ENCODE measurements at regions not wholly inside any gene's neighbourhood (a gene's known extent, or its start where the extent isn't known, plus 50 kb on each side); places are given as distances from the start of the nearest gene placed in this dataset.

DNA sequence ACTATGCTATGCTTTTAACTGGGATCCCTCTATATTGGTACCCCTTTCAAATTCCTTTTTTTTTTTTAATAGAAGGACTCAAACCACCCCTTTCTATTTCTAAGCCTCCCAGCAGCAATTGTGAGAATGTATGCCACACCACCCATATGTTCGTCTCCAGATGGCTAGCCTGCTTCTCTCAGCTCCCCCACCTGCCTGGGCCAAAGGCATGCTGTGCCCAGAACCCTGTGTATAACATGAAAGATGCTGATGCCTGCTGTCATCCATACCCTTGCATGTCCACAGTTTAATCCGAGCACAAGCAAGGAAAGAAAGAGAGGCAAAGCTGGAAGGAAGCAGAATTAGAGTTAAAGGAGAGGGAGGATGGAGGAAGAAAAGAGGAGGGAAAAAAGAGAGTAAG is 159.5 kb upstream of the CNTN6 start:
- TF ChIP-seq POLR2A (IDR thresholded peaks at IDR 0.05; ENCODE audit: low read length) = no peak
- TF ChIP-seq GATA1 (IDR thresholded peaks at IDR 0.05; ENCODE audit: low read depth, low read length) = no peak

DNA sequence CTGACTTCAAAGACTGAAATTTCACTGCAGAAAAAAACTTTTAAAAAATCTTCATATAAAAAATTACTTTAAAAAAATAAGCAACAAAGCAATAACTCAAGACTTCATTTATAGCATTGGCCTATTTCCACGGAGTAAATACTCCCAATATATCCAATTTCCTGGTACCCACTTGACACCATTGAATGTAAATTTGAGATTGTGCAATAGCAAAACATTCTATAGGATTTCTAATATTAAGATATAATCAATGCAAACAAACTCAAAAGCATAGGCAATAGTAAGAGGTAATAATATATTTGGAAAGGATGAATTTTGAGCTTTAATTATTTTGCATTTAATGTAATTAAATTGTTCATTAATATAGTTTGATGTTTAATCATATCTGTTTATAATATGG is 148.0 kb upstream of the CNTN6 start:
- DNase-seq = no peak
- TF ChIP-seq POLR2A (IDR thresholded peaks at IDR 0.05; ENCODE audit: low read length) = no peak
- no peak for TF ChIP-seq GATA1 (IDR thresholded peaks at IDR 0.05; ENCODE audit: low read depth, low read length)

More for the DNA sequence above, 159.5 kb upstream of the CNTN6 start:
- no peak for DNase-seq

DNA sequence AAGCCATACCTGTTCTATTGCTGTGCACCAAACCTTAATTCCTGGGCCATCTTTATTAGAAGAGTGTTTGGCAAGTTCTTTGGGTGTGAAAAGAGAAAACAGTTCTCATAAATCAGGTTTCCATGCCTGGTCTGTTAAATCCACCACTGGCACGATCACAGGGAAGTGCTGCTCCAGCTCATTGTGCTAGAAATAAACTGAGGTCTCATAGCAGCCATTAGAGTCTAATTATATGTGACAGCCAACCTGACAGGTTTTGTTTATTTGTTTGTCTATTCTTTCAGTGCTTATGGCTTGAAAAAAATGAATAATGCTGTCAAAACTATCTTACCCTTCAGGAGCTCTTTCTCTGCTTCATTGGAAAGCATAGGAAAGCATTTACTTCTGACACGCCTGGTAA is 147.1 kb upstream of the CNTN6 start:
- TF ChIP-seq POLR2A (IDR thresholded peaks at IDR 0.05; ENCODE audit: low read length) (no peak), GATA1 (IDR thresholded peaks at IDR 0.05; ENCODE audit: low read depth, low read length) (no peak)

DNA sequence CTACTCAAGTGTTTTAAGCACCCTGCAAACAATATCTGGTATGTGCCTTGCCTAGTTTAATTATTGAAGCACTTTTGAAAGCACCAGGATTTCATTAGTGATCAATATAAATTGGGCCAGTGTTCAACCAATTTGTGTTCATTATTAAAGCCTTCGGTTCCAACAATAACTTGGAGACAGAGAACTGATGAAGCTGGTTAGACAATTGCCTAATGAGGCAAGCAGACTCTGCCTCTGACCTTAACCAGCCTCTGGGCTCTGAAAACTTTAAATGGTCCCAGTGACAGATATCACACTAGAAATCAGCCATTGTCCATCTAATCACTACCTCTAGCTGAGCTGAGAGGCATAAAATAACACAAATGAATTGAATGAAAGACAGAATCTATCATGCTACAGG is 139.9 kb upstream of the CNTN6 start:
- no peak for TF ChIP-seq POLR2A (IDR thresholded peaks at IDR 0.05; ENCODE audit: low read length)
- TF ChIP-seq GATA1 (IDR thresholded peaks at IDR 0.05; ENCODE audit: low read depth, low read length) = no peak
- DNase-seq = no peak

More for the DNA sequence above, 147.1 kb upstream of the CNTN6 start:
- DNase-seq = no peak

DNA sequence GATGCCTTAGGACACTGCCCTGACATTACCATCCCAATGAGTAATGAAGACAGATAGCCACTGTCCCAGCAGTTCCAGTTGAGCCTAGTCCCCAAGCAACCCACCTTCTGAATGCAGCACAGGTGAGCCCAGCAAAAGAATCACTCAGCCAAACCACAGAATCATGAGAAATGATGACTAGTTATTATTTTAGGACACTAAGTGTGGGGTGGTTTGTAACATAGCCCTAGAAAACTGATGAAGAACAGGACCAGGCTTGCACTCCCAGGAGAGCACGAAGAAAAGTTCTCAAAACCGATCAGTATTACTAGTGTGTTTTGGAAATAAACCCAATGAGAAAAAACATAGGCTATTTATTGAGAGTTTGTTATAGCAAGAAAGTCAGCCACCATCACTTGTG is 129.6 kb upstream of the CNTN6 start:
- no peak for DNase-seq
- no peak for TF ChIP-seq POLR2A (IDR thresholded peaks at IDR 0.05; ENCODE audit: low read length)
- no peak for TF ChIP-seq GATA1 (IDR thresholded peaks at IDR 0.05; ENCODE audit: low read depth, low read length)

DNA sequence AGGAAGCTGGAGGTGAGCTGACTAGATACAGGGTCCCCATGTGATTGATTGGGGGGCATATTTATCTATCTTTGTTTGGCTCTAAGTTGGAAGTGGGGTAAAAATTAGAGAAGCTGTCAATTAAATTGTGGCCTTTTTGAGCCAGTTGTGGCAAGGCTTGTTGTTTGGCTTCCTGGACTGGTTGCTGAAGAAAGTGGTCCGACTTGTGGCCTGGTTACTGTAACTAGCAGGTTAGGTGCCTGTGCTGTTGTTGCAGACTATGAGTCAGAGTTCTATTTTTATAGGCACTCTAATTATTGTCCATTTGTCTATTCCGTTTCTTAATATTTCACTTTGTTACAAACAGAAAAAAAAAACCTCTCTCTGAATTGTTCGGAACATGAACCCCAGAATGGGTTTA is 129.1 kb upstream of the CNTN6 start:
- DNase-seq = no peak
- no peak for TF ChIP-seq GATA1 (IDR thresholded peaks at IDR 0.05; ENCODE audit: low read depth, low read length)
- TF ChIP-seq POLR2A (IDR thresholded peaks at IDR 0.05; ENCODE audit: low read length) = no peak

DNA sequence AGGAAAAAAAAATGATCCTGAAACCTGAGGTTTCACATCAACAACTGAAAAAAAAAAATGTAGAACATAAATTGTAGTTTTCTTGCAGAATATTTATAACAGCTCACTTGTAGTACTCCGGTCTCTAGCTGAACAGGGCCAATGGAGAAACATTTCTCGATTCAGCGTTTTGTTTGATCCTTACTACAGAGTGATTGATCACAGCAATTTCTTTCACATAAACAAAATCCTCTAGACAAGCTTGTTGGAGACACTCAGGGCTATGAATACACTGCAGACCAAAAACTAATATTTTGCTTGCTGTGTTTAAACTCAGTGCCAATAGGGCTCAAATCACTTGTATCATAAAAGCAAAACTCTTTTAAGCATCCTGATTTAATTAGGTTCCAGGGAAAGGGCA is 127.0 kb upstream of the CNTN6 start:
- no peak for TF ChIP-seq GATA1 (IDR thresholded peaks at IDR 0.05; ENCODE audit: low read depth, low read length)
- TF ChIP-seq POLR2A (IDR thresholded peaks at IDR 0.05; ENCODE audit: low read length) = no peak
- DNase-seq = no peak

DNA sequence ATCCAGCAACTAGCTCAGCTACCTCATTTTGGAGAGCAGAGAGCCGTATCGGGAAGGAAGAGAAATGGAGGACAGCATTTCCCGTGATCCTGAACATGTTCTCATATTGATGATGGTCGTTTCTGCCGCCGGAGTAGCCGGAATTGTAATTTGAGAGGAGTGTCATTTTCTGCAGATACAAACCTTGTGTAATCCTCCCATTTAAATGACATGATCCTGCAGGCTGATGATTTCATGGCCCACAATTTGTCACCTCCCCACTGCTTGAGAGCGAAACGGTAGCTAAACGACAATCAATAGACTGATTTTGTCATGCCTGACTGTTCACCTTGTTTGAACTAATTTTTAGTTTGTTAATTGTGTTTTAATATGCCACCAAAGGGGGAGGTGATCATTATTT is 126.5 kb upstream of the CNTN6 start:
- TF ChIP-seq POLR2A (IDR thresholded peaks at IDR 0.05; ENCODE audit: low read length) (no peak), GATA1 (IDR thresholded peaks at IDR 0.05; ENCODE audit: low read depth, low read length) (no peak)
- DNase-seq = no peak

DNA sequence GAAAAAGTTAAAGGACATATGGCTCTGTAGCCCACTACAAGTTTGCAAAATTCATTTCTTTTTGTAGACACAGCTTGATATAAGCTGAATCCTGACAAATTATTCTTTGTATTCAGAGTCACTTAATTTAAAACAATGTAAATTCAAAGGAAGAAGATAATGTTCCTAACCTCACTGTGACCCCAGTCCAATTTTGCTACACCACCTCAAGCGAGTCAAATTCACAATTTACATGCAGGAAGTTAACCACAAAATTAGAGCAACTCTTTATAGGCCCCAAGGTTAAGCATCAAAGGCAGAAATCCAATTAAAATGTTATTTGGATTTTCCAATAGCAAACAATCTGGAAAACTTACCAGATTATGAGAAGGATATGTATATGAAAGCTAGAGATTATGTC is 119.5 kb upstream of the CNTN6 start:
- TF ChIP-seq POLR2A (IDR thresholded peaks at IDR 0.05; ENCODE audit: low read length) (no peak), GATA1 (IDR thresholded peaks at IDR 0.05; ENCODE audit: low read depth, low read length) (no peak)
- DNase-seq = no peak

DNA sequence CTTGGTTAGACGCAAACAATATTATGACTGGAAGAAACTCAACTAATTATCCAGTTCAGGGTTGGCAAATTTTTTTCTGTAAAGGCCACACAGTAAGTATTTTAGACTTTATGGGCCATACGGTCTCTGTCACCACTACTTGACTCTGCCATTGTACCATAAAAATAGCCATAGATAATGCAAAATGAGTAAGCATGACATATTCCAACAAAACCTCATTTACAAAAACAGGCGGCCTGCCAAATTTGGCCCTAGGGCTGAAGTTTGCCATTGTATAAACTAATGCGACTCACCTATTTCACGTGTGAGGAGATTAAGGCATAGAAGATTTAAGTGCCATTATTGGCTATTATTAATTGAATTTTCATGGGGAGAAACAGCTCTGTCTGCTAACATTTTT is 116.8 kb upstream of the CNTN6 start:
- no peak for DNase-seq
- TF ChIP-seq GATA1 (IDR thresholded peaks at IDR 0.05; ENCODE audit: low read depth, low read length) (no peak), POLR2A (IDR thresholded peaks at IDR 0.05; ENCODE audit: low read length) (no peak)

DNA sequence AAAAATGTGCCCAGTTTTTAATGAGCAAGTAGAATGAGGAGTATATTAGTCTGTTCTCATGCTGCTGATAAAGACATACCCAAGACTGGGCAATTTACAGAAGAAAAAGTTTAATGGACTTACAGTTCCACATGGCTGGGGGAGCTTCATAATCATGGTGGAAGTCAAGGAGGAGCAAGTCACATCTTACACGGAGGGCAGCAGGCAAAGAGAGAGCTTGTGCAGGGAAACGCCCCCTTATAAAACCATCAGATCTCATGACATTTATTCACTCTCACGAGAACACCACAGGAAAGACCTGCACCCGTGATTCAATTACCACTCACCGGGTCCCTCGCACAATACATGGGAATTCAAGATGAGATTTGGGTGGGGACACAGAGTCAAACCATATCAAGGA is 111.7 kb upstream of the CNTN6 start:
- no peak for TF ChIP-seq POLR2A (IDR thresholded peaks at IDR 0.05; ENCODE audit: low read length)
- TF ChIP-seq GATA1 (IDR thresholded peaks at IDR 0.05; ENCODE audit: low read depth, low read length) = no peak

DNA sequence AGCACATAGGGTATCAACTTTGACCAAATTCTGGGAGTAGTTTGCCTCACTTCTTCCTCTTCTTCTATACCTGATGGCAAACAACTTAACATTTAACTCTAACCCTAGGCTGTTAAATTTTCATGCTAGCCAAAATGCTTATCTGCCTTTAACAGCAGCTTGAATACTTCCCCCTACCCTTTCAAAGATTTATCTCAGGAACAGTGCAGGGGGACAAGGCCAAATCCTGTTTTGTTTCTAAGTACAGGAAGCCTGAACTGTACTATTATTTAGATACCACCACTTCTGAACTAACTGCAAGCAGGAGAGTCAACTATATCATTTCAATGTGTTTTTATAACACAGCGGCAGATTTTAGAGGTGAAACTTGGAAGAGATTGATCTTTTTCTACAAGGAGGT is 104.0 kb upstream of the CNTN6 start:
- DNase-seq = no peak
- TF ChIP-seq POLR2A (IDR thresholded peaks at IDR 0.05; ENCODE audit: low read length) (no peak), GATA1 (IDR thresholded peaks at IDR 0.05; ENCODE audit: low read depth, low read length) (no peak)

More for the DNA sequence above, 111.7 kb upstream of the CNTN6 start:
- no peak for DNase-seq

DNA sequence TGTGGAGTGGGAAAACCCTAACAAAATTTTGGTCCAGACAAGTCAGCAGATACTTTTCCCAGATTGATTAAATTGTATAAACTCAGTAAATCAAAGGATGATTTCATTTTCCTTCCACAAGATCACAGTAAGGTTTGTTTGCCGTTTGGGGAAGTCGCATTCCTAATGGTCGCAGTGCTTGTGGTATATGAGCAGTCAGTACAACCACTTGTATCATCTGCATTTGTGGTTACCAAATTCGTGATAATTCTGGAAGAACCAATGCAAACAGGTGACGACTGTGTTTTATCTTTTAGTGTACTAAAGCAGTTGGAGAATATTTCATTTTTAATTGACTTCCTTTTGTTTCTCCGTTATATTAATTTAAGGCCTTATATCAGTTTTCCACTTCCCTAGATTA is 100.0 kb upstream of the CNTN6 start:
- no peak for TF ChIP-seq GATA1 (IDR thresholded peaks at IDR 0.05; ENCODE audit: low read depth, low read length)
- no peak for TF ChIP-seq POLR2A (IDR thresholded peaks at IDR 0.05; ENCODE audit: low read length)
- DNase-seq = no peak

DNA sequence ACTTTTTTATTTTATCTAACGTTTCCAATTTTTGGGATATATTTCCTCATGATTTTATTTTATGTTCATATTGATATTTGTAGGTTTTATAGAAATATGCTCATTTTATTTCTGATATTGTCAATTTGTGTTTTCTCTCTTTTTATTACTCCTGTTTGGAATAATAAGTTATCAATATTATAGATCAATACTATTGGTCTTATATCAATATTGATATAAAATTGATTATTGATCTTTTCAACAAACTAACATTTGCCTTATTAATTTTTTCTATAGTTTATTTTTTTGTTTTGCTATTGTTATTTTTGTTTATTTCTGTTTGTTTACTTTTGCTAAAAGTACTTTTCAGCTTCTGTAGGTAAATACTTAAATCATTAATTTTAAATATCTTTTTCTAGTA is 90.8 kb upstream of the CNTN6 start:
- DNase-seq = no peak
- no peak for TF ChIP-seq GATA1 (IDR thresholded peaks at IDR 0.05; ENCODE audit: low read depth, low read length)
- TF ChIP-seq POLR2A (IDR thresholded peaks at IDR 0.05; ENCODE audit: low read length) = no peak

DNA sequence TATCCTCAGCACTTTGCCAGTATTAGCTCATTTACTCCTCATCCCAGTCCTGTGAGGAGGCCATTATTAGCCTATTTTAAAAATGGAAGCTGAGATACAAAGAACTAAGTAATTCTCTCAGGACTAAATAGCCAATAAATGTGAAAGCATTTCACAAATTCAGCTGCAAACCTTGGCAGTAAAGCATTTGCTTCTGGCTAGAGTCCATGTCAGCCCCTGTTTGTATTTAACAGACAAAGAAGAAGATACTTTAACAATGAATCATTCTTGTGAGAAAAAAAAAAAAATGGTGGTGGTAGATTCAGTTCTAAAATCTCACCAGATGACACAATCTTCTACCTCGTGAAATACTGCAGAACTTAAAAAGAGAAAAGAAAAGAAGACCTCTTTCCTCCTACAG is 85.0 kb upstream of the CNTN6 start:
- DNase-seq = no peak
- TF ChIP-seq POLR2A (IDR thresholded peaks at IDR 0.05; ENCODE audit: low read length) (no peak), GATA1 (IDR thresholded peaks at IDR 0.05; ENCODE audit: low read depth, low read length) (no peak)

DNA sequence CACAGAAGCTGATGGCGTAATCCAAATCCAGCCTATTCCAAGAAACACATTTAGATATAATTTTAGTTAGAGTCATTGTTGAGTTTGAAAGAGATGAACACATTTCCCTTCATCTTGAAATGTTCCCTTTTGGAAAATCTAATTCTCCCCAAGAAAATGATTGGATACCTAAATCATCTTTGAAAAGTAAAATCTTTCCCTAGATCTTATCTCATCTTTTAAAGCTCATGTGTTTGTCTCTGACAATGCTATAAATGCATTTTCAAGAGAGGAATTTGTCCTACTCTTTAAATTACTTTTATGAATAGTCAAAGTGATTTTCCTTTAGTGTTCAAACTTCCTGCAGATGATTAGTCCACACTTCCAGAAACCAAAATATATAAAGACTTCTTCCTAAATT is 82.6 kb upstream of the CNTN6 start:
- DNase-seq = no peak
- no peak for TF ChIP-seq GATA1 (IDR thresholded peaks at IDR 0.05; ENCODE audit: low read depth, low read length)
- TF ChIP-seq POLR2A (IDR thresholded peaks at IDR 0.05; ENCODE audit: low read length) = no peak

All from erythroblast (primary cell).